HUDEP-2 (cell line): ENCODE measurements at regions not wholly inside any gene's neighbourhood (a gene's known extent, or its start where the extent isn't known, plus 50 kb on each side); places are given as distances from the start of the nearest gene placed in this dataset.

Experiments
- DNase-seq, 76 experiments: peaks; one replicate each; lab custom pipeline; 2025; ENCODE audit not compliant: unreplicated experiment in 76 of 76; lab: John Stamatoyannopoulos, UW

DNA sequence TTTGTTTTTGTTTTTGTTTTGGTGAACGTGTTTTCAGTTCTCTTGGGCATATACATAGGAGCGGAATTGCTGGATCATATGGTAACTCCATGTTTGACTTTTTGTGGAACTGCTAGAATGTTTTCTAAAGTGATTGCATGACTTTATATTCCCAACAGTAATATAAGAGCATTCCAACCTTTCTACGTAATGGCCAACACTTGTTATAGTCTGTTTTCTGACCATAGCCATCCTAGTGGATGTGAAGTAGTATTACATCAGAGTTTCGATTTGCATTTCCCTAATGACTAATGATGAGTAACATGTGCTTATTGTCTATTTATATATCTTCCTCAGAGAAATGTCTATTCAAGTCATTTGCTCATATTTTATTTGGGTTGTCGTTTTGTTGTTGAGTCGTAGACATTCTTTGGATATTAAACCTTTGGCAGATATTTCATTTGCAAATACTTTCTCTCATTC lies 268.7 kb downstream of the AEBP2 start:
- no peak for DNase-seq

DNA sequence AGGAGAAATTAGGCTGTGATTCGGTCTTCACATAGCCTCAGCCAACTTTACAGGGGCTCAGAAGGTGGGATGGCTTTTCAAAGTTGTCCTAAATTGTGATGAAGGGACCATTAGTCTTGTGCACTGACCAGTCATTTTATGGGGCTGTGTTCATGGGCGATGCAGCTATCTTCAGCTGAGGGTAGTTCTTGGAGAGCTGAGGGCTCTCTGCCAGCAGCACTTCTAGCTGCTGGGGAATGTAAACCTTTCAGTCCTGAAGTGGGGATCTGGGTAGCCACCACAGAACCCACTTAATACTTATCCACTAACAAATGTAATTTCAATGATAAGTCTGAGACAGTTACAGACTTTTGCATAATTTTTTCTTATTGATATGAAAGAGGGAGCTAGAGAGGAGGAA lies 270.6 kb downstream of the AEBP2 start:
- no peak for DNase-seq

DNA sequence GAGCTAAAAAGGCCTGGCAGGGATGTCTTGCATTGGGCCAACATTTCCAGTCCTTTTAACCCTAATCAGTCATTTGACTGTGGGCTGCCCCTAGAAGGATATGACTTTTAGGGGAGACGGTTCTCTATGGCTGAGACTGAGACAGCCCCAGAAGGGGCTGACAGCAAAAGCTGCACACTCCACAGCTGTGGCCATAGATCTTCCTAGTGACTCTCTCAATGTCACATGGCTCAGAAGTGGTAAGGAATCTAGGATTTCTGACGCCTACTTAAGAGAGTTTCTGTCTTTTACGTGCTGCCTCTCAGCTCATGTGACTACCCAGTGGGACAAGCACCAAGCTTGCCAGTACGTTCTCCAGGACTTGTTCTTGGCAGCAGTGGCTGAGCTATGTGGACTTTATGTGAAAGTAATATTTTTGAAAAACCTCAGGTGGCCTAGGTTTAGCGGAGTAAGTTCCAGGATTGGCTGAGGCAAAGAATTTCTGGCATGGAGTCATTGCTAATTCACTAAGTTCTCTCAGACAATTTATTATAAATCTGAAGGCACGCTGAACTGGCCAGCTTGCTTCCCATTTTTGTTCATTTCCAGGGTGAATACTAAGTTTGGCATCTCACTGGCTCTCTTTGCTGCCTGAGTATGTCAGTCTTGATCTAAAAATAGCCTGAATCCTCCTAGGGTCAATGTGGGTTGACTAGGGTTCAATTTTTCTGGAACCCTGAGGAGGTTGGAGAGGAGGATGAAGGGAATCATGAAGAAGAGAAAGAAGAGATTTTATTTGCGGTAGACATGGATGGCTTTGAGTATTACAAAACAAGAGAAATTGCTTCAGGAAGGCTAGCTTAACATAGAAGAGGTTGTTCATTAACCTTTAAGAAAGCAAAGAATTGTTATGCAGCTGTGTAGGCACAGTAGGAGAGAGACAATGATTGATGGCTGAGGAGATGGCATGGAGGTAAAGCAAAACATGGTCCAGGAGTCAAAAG lies 271.8 kb downstream of the AEBP2 start:
- no peak for DNase-seq

- DNase-seq, result no peak
These were observed 272.7 kb downstream of the AEBP2 start for GRCh38 chr12:19712041-19712440.

DNA sequence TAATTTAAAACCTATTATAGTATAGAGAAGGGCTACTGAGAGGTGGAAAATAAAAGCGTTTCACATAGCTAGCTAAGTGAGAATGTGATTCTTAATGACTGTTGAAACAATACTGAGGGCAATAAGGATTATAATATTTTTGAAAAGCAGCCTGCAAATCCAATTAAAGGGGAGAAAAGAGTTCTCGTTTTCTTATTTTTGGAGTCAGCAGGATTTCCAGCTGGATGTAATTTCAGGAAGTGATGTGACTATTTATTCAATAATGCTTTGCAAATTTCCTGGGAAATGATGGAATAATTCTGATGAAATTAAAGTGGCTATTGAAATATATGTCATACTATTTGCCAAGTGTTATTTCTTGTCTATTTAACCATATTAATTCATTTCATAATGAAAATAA lies 279.1 kb downstream of the AEBP2 start:
- no peak for DNase-seq

DNA sequence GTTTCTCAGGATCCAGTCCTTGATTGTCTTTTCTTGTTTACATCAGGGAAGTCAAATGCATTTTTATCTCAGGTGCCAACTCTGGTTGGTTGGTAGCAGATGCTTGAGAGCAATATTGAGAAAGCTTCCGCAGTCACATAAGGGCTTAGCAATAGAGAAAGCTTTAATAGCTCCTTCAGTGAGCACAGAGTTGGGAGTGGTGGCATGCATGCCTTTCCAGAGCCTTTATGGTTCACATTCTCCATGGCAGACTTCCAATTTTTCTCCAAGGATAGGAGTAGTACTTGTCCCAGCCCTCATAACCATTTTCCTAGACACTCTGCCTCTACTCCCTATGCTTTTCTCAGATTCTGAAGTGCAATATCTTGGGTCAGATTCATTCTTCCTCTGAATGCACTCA lies 280.4 kb downstream of the AEBP2 start:
- DNase-seq, result no peak

DNA sequence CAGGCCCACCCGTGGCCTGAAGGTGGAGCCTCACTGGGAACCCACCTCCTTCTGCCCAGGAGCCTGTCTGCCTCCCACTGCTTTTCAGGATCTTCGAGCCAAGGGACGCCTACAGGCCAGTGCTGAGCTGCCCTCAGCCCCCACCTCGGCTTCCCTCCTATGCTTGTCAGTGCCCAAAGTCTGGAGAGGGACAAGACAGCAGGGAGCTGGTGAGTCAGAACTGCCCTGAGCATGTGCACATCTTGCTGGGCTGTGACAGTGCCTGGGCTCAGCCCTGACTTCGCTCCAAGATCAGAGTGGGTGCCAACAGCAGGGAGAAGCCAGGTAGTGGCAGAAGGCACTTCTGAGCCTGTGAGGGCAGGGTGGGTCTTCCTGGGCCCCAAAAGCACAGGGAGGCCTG lies 286.8 kb downstream of the AEBP2 start:
- DNase-seq, result no peak

DNA sequence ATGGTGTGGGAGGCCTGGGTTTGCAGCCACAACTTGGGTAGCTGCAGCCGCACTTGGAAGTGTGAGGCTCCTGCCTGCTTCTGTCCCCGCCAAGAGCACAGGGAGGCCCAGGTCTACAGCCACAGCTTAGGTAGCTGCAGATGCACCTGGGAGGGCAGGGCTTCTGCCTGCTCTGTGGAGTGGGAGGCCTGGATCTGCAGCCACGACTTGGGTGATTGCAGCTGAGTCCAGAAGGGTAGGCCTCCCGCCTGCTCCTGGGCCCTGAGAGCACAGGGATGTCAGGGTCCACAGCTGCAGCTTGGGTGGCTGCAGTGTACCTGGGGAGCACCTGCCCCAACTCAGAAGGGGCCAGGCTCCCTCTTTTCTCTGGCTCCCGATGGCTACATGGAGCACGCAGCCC lies 287.3 kb downstream of the AEBP2 start:
- no peak for DNase-seq

GRCh38 chr12:19737019-19737418 lies 297.7 kb downstream of the AEBP2 start:
- no peak for DNase-seq

GRCh38 chr12:19739195-19739776 lies 300.0 kb downstream of the AEBP2 start:
- DNase-seq, result peak in 15 of 76 experiments; percentile 1 to 39 (median 8)

GRCh38 chr12:19740472-19741131 lies 301.3 kb downstream of the AEBP2 start:
- no peak for DNase-seq

DNA sequence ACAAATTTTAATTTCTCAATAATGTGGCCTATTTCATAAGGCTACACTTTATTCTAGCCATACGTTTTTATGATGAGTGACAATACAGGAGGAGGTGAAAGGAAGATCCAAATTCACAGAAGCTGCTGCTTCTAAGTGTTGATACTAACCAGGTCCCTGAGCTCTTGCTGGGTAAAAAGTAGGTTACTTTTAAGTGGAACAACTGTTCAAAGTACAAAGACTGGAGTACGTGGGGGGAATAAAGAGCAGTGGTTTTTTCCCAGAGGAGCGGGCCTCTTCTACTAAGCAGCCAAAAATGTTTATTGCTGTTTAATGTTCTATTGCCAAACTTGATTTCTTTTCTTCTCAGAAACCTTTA lies 301.8 kb downstream of the AEBP2 start:
- DNase-seq, result no peak

DNA sequence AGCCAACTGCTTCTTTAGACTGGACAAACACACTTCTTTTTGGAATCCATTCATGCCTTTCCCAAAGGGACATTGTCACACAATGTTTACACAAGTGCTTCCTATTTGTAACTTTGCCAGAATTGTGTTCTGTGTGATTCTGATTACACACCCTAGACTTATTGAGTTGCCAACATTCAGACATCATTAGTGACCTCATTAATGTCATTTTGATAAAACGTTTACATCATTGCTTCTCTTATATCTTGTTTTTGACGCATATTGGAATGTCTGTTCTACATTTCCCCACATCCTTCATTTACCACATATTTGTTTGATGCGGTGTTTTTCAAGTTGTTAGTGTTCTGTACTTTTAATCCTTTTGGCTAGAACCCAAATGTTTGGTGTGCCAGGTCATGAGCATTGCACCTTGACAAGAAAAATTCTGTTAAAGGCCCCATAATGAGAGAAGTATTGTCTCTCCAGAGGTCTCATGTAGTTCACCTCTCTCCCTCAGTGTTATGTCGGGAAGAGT lies 305.5 kb downstream of the AEBP2 start:
- DNase-seq, result no peak

- no peak for DNase-seq
These were observed 307.2 kb downstream of the AEBP2 start for GRCh38 chr12:19746471-19746870.

- DNase-seq, result no peak
These were observed 310.7 kb downstream of the AEBP2 start for GRCh38 chr12:19749906-19750574.

GRCh38 chr12:19751078-19751477 lies 311.8 kb downstream of the AEBP2 start:
- DNase-seq, result no peak

GRCh38 chr12:19752712-19753111 lies 313.4 kb downstream of the AEBP2 start:
- no peak for DNase-seq

- DNase-seq, result no peak
These were observed 315.8 kb downstream of the AEBP2 start for GRCh38 chr12:19755136-19755535.

DNA sequence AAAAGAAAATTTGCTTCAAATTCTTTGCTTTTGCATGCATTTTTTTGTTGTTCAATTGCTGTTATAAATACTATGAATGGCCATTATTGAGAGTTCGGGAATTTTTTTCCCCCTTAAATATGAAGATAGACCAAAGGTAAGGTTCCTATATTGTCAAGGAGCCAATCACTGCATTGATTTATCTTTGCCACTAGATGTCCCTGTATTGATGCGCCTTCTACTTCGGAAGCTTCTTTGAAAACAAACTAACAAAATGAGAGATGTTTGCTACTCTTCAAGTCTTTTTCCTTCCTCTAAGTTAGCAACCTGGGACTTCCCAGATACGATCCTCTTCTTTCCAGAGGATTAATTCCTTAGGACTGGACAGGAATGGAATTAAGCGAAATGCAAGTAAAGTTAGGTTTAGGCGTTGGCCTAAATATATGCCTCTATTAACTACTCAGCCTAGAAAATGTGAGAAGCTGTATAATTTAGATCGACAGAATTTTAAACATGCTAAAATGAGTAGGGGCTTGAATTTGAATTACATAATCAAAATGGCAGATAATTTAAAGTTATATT lies 318.1 kb downstream of the AEBP2 start:
- peak in 3 of 76 experiments; percentile 1 to 6 (median 3) for DNase-seq

- no peak for DNase-seq
These were observed 319.9 kb downstream of the AEBP2 start for GRCh38 chr12:19759227-19759626.
